Esophagus muscularis mucosa (tissue), 4 donors: ENCODE measurements at regions not wholly inside any gene's neighbourhood (a gene's known extent, or its start where the extent isn't known, plus 50 kb on each side); places are given as distances from the start of the nearest gene placed in this dataset.

Experiments
- DNase-seq: peaks from one replicate; pipeline ENCODE4 v3.0.0-alpha.2; 2017; ENCODE audit errors: extremely low spot score
- H3K27ac ChIP-seq, 4 donors: fragments of 200-600 bp; sonication (generic); replicated peaks in 1 of 4; 1 replicate in 3 of 4; 2 replicates in 1 of 4; pipeline ENCODE4 v1.5.1; 2016 to 2019; ENCODE audit warnings: mild to moderate bottlenecking in 1 of 4
- H3K27me3 ChIP-seq, 4 donors: fragments of 200-600 bp; sonication (generic); one replicate each; pipeline versions ENCODE4 v1.5.1 to v1.6.0; 2016 to 2019
- H3K36me3 ChIP-seq, 4 donors: fragments of 200-600 bp; sonication (generic); one replicate each; pipeline ENCODE4 v1.5.1; 2016 to 2019
- H3K4me1 ChIP-seq, 4 donors: fragments of 200-600 bp; sonication (generic); one replicate each; pipeline ENCODE4 v1.5.1; 2016 to 2019
- H3K4me3 ChIP-seq, 4 donors: fragments of 200-600 bp; sonication (generic); 1 replicate in 2 of 4; 2 replicates in 2 of 4; pipeline ENCODE4 v1.5.1; 2016 to 2019; ENCODE audit warnings: mild to moderate bottlenecking in 4 of 4, moderate library complexity in 1 of 4
- H3K9me3 ChIP-seq, 4 donors: fragments of 200-600 bp; sonication (generic); 1 replicate in 3 of 4; 2 replicates in 1 of 4; pipeline ENCODE4 v1.5.1; 2016 to 2019
- CTCF ChIP-seq, 3 experiments: fragments of 200-600 bp in 2 of 3; fragments of 450-650 bp in 1 of 3; sonication (generic) in 2 of 3; IDR thresholded peaks; one replicate each; pipeline ENCODE4 v1.5.1; 2017 to 2019; ENCODE audit warnings: antibody characterized with exemption in 3 of 3, mild to moderate bottlenecking in 2 of 3, moderate library complexity in 1 of 3
- EP300 ChIP-seq: sonication (generic); formaldehyde crosslinking; IDR thresholded peaks from one replicate; pipeline ENCODE4 v1.6.1; 2017; ENCODE audit warnings: antibody characterized with exemption
- POLR2A ChIP-seq: fragments of 450-650 bp; IDR thresholded peaks from one replicate; pipeline ENCODE4 v1.6.1; 2017; ENCODE audit warnings: antibody characterized with exemption, moderate library complexity, mild to moderate bottlenecking, low read depth
- POLR2AphosphoS5 ChIP-seq, 2 donors: sonication (generic); formaldehyde crosslinking; IDR thresholded peaks; one replicate each; pipeline ENCODE4 v1.6.1; 2017; ENCODE audit warnings: antibody characterized with exemption in 2 of 2
- WGBS: methylation state at CpG from one replicate; pipeline ENCODE4 v1.1.5; 2018; 5-methylcytosine and 5-hydroxymethylcytosine counted together
- intact Hi-C: fragments of 100-400 bp; cut with DNase I; formaldehyde crosslinking; loops from one replicate; pipeline ENCODE4 v1.15.1; 2023

GRCh38 chr5:105803431-105803830 is 1867.3 kb downstream of the EFNA5 start:
- Histone ChIP-seq H3K9me3 (no peaks in the 10 kb centered on the region), H3K27me3 (no peaks in the 10 kb centered on the region), H3K27ac (no peak overlapping the region), H3K4me3 (no peak overlapping the region), H3K4me1 (no peaks in the 10 kb centered on the region), H3K36me3 (no peaks in the 10 kb centered on the region)
- no peak for TF ChIP-seq CTCF (IDR thresholded peaks at IDR 0.05)
- no peak for TF ChIP-seq POLR2A
- no peak for TF ChIP-seq POLR2AphosphoS5 (IDR thresholded peaks at IDR 0.05)
- TF ChIP-seq EP300 = no peak
- intact Hi-C loops = no loop called here
- DNase-seq = no peak
- WGBS = 90% methylated on average over 1 of the region's 1 CpG

GRCh38 chr5:105794578-105794977 is 1876.2 kb downstream of the EFNA5 start:
- Histone ChIP-seq H3K9me3 (no peaks in the 10 kb centered on the region), H3K27ac (no peak overlapping the region), H3K4me1 (no peaks in the 10 kb centered on the region), H3K4me3 (no peak overlapping the region), H3K36me3 (no peaks in the 10 kb centered on the region), H3K27me3 (no peaks in the 10 kb centered on the region)
- intact Hi-C loops = no loop called here
- TF ChIP-seq EP300 (no peak), POLR2A (no peak), POLR2AphosphoS5 (IDR thresholded peaks at IDR 0.05) (no peak), CTCF (IDR thresholded peaks at IDR 0.05) (no peak)
- no peak for DNase-seq
- 90% methylated on average over 3 of the region's 3 CpGs for WGBS

GRCh38 chr5:105789246-105789645 is 1881.5 kb downstream of the EFNA5 start:
- H3K27me3 ChIP-seq = no peaks in the 10 kb centered on the region
- H3K4me1 ChIP-seq = no peaks in the 10 kb centered on the region
- 96% methylated on average over 1 of the region's 1 CpG for WGBS
- H3K36me3 ChIP-seq = no peaks in the 10 kb centered on the region
- DNase-seq = no peak
- H3K27ac ChIP-seq = no peak overlapping the region
- TF ChIP-seq CTCF (IDR thresholded peaks at IDR 0.05) (no peak), POLR2AphosphoS5 (IDR thresholded peaks at IDR 0.05) (no peak), POLR2A (no peak), EP300 (no peak)
- intact Hi-C loops = no loop called here
- no peaks in the 10 kb centered on the region for H3K9me3 ChIP-seq
- H3K4me3 ChIP-seq = no peak overlapping the region

GRCh38 chr5:105783811-105784210 is 1886.9 kb downstream of the EFNA5 start:
- Histone ChIP-seq H3K4me1 (no peaks in the 10 kb centered on the region), H3K27ac (no peak overlapping the region)
- DNase-seq = no peak

More at GRCh38 chr5:105783811-105784210, 1886.9 kb downstream of the EFNA5 start:
- no peak for TF ChIP-seq CTCF (IDR thresholded peaks at IDR 0.05)
- TF ChIP-seq EP300 = no peak
- no peak for TF ChIP-seq POLR2A
- TF ChIP-seq POLR2AphosphoS5 (IDR thresholded peaks at IDR 0.05) = no peak
- 88% methylated on average over 2 of the region's 2 CpGs for WGBS
- no peaks in the 10 kb centered on the region for H3K27me3 ChIP-seq
- H3K9me3 ChIP-seq = no peaks in the 10 kb centered on the region
- intact Hi-C loops = no loop called here
- H3K4me3 ChIP-seq = no peak overlapping the region
- no peaks in the 10 kb centered on the region for H3K36me3 ChIP-seq
